HT-29 (cell line): ENCODE measurements at regions not wholly inside any gene's neighbourhood (a gene's known extent, or its start where the extent isn't known, plus 50 kb on each side); places are given as distances from the start of the nearest gene placed in this dataset.

Experiments
- DNase-seq: peaks from one replicate; pipeline ENCODE4 v3.0.0-alpha.2; 2015; ENCODE audit warnings: low spot score

GRCh38 chr4:151991001-151991883 lies 230.4 kb upstream of the GATB start:
- DNase-seq, result no peak

- no peak for DNase-seq
Observed at GRCh38 chr4:151990201-151990600, 229.4 kb upstream of the GATB start.

- no peak for DNase-seq
Observed at GRCh38 chr4:151988591-151988990, 227.8 kb upstream of the GATB start.

- no peak for DNase-seq
Observed at GRCh38 chr4:151987606-151988005, 226.8 kb upstream of the GATB start.

GRCh38 chr4:151983854-151984253 lies 223.0 kb upstream of the GATB start:
- no peak for DNase-seq

- DNase-seq, result no peak
Observed at GRCh38 chr4:151979819-151980218, 219.0 kb upstream of the GATB start.

GRCh38 chr4:151968643-151969042 lies 207.8 kb upstream of the GATB start:
- DNase-seq, result no peak

- no peak for DNase-seq
Observed at GRCh38 chr4:151967074-151967473, 206.3 kb upstream of the GATB start.

GRCh38 chr4:151962138-151962823 lies 201.5 kb upstream of the GATB start:
- DNase-seq, result no peak

- DNase-seq, result no peak
Observed at GRCh38 chr4:151961456-151961855, 200.6 kb upstream of the GATB start.

GRCh38 chr4:151960449-151961230 lies 199.8 kb upstream of the GATB start:
- no peak for DNase-seq

- no peak for DNase-seq
Observed at GRCh38 chr4:151957153-151957552, 196.3 kb upstream of the GATB start.

- DNase-seq, result no peak
Observed at GRCh38 chr4:151955721-151956380, 195.0 kb upstream of the GATB start.

GRCh38 chr4:151953795-151954372 lies 193.1 kb upstream of the GATB start:
- no peak for DNase-seq

GRCh38 chr4:151953312-151953711 lies 192.5 kb upstream of the GATB start:
- DNase-seq, result no peak

GRCh38 chr4:151952711-151953254 lies 192.0 kb upstream of the GATB start:
- DNase-seq, result no peak

- DNase-seq, result no peak
Observed at GRCh38 chr4:151952137-151952536, 191.3 kb upstream of the GATB start.

- DNase-seq, result no peak
Observed at GRCh38 chr4:151951671-151952050, 190.9 kb upstream of the GATB start.

- DNase-seq, result no peak
Observed at GRCh38 chr4:151950993-151951670, 190.3 kb upstream of the GATB start.

GRCh38 chr4:151948351-151949016 lies 187.7 kb upstream of the GATB start:
- DNase-seq, result no peak
